ENCODE measurements at regions not wholly inside any gene's neighbourhood (a gene's known extent, or its start where the extent isn't known, plus 50 kb on each side); places are given as distances from the start of the nearest gene placed in this dataset.

GRCh38 chr3:28172748-28173147, 68.7 kb upstream of the CMC1 start:
- TF ChIP-seq, protein P1, sequence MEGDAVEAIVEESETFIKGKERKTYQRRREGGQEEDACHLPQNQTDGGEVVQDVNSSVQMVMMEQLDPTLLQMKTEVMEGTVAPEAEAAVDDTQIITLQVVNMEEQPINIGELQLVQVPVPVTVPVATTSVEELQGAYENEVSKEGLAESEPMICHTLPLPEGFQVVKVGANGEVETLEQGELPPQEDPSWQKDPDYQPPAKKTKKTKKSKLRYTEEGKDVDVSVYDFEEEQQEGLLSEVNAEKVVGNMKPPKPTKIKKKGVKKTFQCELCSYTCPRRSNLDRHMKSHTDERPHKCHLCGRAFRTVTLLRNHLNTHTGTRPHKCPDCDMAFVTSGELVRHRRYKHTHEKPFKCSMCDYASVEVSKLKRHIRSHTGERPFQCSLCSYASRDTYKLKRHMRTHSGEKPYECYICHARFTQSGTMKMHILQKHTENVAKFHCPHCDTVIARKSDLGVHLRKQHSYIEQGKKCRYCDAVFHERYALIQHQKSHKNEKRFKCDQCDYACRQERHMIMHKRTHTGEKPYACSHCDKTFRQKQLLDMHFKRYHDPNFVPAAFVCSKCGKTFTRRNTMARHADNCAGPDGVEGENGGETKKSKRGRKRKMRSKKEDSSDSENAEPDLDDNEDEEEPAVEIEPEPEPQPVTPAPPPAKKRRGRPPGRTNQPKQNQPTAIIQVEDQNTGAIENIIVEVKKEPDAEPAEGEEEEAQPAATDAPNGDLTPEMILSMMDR (IDR thresholded peaks at IDR 0.05): no peak
- no peak for TF ChIP-seq EP300 (IDR thresholded peaks at IDR 0.05)
